HG03342 (cell line): ENCODE measurements at regions not wholly inside any gene's neighbourhood (a gene's known extent, or its start where the extent isn't known, plus 50 kb on each side); places are given as distances from the start of the nearest gene placed in this dataset.
"Not testable (repeated sequence)": the region's sequence is repeated elsewhere in the genome, so short reads cannot be mapped to it uniquely, and the experiment has no call there.

Experiments
- ATAC-seq: cut with Tn5 transposase; IDR thresholded peaks from one replicate; pipeline ENCODE4 v1.9.1; 2021; ENCODE audit warnings: mild to moderate bottlenecking, moderate library complexity; ENCODE audit not compliant: unreplicated experiment

GRCh38 chr12:31215518-31216232 lies 110.3 kb downstream of the SINHCAF start:
- no peak for ATAC-seq

GRCh38 chr12:31216479-31216878 lies 109.5 kb downstream of the SINHCAF start:
- no peak for ATAC-seq

GRCh38 chr12:31217356-31218130 lies 108.4 kb downstream of the SINHCAF start:
- no peak for ATAC-seq

- no peak for ATAC-seq
These were observed 107.5 kb downstream of the SINHCAF start for GRCh38 chr12:31218203-31219025.

- no peak for ATAC-seq
These were observed 106.4 kb downstream of the SINHCAF start for GRCh38 chr12:31219521-31219920.

GRCh38 chr12:31220061-31220460 lies 105.9 kb downstream of the SINHCAF start:
- no peak for ATAC-seq

- no peak for ATAC-seq
These were observed 105.1 kb downstream of the SINHCAF start for GRCh38 chr12:31220633-31221550.

GRCh38 chr12:31221551-31221945 lies 104.4 kb downstream of the SINHCAF start:
- no peak for ATAC-seq

GRCh38 chr12:31222620-31223222 lies 103.2 kb downstream of the SINHCAF start:
- ATAC-seq: no peak

GRCh38 chr12:31223640-31224039 lies 102.3 kb downstream of the SINHCAF start:
- not testable (repeated sequence) for ATAC-seq

GRCh38 chr12:31224768-31225448 lies 101.0 kb downstream of the SINHCAF start:
- no peak for ATAC-seq

GRCh38 chr12:31225656-31226535 lies 100.1 kb downstream of the SINHCAF start:
- ATAC-seq: no peak

GRCh38 chr12:31226639-31227038 lies 99.3 kb downstream of the SINHCAF start:
- no peak for ATAC-seq

- no peak for ATAC-seq
These were observed 98.5 kb downstream of the SINHCAF start for GRCh38 chr12:31227401-31227981.

- no peak for ATAC-seq
These were observed 96.8 kb downstream of the SINHCAF start for GRCh38 chr12:31228811-31229792.

- no peak for ATAC-seq
These were observed 95.9 kb downstream of the SINHCAF start for GRCh38 chr12:31230004-31230403.
